Renal cortex interstitium (tissue), 11 donors: ENCODE measurements at regions not wholly inside any gene's neighbourhood (a gene's known extent, or its start where the extent isn't known, plus 50 kb on each side); places are given as distances from the start of the nearest gene placed in this dataset.

Source experiments
- DNase-seq, 11 donors: peaks; one replicate each; pipeline ENCODE4 v3.0.0-alpha.2; 2013; ENCODE audit warnings: low read depth in 9 of 11, low spot score in 4 of 11; ENCODE audit errors: extremely low read depth in 1 of 11

GRCh38 chr20:53693262-53693871 is 99.7 kb upstream of the ZNF217 start:
- no peak for DNase-seq

DNA sequence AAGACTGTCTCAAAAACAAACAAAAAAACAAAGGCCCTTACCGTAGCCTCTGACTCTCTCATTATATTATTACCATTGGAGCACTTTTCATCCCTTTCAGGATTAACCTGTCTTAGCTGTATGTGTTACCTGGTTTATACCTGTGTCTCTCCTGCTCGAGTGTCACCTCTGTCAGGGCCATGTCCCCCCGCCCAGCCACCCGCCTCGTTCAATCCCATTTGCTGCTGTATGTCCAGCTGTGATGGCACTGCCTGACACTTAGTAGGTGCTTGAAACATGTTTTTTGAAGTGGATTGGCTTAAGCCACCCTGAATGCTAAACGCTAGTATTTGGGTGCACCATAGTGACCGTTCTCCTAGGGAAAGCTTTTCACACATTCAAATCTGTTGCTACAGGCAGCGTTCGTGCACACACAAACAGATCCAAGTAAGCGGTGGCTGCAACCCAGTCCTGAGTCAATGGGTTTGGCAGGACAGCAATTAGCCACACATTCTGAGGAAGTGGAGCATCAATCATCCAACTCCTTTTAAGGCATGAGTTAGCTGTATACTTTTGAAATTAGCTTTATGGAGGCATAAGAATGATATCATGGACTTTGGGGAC is 98.9 kb upstream of the ZNF217 start:
- DNase-seq: no peak

DNA sequence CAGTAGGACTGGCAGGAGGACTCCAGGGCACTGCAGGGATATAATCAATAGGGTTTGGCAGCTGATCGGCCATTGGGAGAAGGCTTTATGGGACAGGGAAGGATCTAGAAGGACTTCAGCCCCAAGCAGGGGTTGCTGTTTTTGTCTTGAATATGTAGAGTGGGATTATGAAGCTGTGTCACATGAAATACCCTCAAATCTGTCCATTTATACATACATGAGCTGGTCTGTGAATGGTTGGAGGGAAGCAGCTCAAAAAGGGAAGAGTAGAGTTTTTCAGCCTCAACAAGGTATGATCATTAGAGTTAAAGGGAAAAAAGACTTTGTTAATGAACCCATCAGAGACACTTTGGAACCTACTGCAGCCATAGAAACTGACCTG is 98.2 kb upstream of the ZNF217 start:
- no peak for DNase-seq

DNA sequence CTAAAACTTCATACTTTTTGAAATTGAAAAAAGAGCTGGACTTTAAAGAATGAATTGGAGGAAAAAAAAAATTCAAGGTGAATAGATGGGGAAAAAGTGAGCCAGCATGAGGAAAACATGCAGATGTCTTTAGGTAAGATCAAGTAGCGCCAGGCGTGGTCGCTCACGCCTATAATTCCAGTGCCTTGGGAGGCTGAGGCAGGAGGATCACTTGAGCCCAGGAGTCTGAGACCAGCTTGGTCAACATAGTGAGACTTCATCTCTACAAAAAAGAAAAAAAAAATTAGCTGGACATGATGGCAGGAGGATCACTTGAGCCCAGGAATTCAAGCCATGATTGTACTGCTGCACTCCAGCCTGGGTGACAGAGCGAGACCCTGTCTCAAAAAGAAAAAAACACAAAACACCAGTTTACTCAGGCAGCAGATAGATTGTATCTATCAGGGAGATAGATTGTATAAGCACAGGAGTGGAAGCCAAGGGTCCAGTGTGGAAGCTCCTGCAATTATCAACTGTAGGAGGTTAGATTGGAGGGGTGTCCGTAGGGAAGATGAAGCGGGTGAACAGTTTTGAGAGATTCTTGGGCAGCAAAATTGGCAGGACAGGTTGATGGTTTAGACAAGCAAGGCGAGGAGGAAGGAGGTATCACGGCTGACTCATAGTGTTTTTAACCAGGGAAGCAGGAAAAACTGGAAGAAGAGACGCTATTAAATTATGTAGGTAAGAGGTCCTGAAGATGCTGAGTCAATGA is 97.6 kb upstream of the ZNF217 start:
- no peak for DNase-seq

- no peak for DNase-seq
Observed at GRCh38 chr20:53688085-53688484, 94.4 kb upstream of the ZNF217 start.

GRCh38 chr20:53685070-53685595 is 91.5 kb upstream of the ZNF217 start:
- no peak for DNase-seq

GRCh38 chr20:53683506-53683905 is 89.9 kb upstream of the ZNF217 start:
- no peak for DNase-seq

DNA sequence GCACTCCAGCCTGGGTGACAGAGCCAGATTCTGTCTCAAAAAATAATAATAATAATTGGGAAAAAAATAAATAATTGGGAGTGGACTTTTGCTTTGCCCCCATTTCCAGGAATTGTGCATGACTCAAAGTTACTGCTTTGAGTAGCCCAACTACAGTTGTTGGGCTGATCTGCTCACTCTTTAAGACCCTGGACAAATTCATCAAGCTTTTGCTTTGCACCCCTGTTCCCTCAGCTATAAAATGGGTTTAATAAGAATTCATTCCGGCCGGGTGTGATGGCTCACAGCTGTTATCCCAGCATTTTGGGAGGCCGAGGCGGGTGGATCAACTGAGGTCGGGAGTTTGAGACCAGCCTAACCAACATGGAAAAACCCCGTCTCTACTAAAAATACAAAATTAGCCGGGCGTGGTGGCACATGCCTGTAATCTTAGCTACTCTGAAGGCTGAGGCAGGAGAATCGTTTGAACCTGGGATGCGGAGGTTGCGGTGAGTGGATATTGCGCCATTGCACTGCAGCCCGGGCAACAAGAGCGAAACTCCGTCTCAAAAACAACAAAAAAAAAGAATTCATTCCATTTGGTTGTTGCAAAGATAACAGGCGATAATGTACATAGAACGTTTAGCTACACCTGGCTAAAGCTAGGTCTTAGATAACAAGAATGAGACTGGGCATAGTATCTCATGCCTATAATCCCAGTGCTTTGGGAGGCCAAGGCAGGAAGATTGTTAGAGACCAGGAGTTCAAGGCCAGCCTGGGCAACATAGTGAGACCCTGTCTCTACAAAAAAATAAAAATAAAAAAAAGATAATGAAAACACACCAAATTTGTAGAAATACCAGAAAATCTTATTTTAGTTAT is 87.9 kb upstream of the ZNF217 start:
- DNase-seq: no peak

DNA sequence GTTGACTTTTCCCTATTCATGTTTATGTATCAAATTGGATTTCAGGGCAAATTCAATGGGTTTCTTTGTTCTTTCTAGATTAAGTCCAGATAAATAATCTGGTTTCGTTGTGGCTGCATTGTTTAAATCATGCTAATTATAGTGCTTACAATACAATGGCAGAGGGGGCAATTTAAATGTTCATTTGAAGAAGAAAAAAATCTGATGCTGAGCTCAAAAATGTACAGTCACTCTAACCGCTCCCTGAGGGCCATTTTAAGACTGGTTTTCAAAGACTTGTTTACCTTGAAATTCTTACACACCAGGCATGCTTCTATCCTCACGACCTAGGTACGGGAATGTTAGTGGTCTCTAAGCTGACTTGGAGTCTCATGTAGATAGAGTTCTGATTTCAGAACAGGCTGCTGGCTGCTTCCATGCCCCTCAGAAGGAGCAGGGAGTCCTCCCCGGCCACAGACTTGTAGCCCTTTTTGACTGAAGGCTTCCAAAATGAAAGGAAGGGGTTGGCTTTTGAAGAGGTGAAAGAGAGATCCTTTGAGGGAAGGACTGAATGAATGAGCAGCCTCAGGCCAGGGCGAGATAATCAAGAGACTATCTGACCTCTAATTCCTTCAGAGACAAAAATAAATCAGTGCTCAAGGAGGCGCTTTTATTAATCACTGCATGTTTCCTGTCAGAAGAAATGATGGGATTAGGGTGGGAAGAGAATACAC is 86.1 kb upstream of the ZNF217 start:
- no peak for DNase-seq

DNA sequence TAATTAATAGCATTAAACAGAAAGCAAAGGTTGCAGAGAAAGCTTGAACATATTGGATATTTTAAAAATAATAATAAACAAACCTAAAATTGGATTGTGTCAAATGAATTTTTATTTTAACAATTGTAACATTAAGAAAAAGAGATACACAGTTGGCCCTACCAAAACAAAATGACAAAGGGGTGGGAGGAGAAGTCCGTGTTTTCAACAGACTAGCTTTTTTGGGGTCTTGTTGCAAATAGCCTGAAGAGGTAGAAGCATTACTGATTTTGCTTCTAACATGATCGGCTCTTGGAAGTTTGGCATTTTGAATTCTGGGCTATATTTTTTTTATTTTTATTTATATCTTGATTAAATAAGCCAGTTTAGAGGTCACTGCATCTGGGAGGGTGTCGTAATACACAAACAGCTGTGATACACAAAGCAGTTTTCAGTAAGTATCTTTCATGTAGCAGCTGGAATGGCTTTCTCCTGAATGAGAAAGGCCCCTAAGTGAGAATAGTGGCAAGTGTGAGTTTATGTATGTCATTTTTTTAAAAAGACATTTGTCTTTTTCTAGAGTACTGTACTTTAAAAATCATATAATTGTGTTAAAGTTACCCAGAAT is 85.5 kb upstream of the ZNF217 start:
- DNase-seq: no peak

DNA sequence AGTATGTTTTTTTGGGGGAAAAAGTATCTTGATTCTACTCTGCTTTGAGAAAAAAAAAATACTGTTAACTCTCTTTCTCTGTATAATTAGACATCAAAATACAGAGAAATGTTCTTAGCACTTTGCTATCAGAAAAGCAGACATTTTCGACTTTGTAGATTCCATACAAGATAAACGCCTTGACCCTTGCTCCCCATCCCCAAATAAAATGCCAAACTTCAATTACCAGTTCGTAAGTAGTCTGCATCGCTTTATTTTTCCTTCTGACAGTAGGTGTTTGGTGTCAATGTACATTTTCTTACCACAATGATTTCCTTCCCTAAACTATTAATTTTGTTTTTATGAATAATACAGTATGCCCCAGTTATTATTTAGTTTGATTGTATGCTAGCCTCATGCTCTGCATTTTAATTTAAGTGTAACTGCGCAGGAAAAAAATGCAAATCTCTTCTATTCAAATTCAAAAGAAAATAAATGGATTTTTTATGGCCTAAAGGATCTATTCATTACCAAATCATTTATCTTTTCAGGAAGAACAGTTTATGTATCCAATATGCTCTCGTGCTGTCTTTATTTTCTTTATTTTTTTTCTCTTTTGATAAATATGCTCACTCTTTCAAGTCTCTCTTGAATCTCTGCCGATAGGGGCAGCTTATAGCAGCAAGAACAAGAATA is 84.8 kb upstream of the ZNF217 start:
- no peak for DNase-seq

DNA sequence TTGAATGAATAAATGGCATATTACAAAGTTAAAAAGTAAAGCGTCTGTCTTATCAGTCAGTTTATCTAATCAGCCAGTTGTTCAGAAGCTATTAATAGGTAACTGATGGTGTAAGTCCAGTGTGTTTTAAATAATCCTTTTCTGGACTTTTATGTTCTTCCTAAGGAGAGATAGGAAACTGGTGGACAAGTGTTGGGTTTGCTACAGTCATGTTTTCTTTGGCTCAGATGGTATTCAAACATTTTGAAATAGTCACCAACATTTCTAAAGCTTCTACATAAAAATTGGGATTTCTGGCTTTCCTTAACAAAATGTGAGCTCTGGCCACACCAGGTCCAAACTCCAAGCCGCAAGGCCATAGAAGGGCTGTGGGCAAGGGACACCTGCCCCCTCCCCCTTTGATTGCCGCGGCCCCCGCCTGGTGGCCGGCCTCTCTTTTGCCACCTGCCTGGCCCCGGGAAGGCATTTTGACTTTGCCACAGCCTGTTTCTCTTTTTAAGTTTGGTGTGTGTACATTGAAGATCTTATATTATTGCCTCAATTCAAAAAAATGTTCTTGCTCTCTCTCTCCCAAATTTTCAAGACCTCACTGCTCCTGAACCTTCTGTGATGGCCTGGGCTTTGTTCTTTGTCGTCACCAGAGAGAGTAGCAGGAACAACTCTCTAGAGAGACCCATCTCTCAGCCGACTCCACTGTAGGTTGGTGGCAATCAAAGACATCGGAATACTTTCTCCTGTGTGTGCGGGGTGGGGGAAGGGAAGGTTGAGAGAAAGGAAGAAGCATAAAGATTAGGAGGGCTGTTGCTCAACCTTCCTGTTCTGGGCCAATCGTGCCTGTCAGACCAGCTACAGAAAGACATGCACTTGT is 84.0 kb upstream of the ZNF217 start:
- DNase-seq: no peak

- no peak for DNase-seq
Observed at GRCh38 chr20:53676987-53677386, 83.3 kb upstream of the ZNF217 start.

GRCh38 chr20:53676519-53676822 is 82.8 kb upstream of the ZNF217 start:
- no peak for DNase-seq

GRCh38 chr20:53672484-53673129 is 79.0 kb upstream of the ZNF217 start:
- DNase-seq: no peak

DNA sequence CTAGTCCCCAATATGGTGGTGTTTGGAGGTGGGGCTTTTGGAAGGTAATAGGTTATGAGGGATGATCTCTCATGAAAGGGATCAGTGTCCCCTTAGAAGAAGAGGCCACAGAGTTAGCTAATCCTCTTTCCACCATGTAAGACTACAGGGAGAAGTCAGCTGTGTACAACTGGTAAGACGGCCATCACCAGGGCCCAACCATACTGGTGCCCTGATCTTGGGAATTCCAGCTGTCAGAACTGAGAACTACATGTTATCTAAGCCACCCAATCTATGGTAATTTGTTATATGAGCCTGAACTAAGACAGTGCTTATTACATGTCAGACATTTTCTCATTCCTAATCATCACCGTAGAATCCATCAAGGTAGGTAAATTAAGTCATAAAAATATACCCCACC is 77.7 kb upstream of the ZNF217 start:
- no peak for DNase-seq
